Keratinocyte (primary cell): ENCODE measurements at regions not wholly inside any gene's neighbourhood (a gene's known extent, or its start where the extent isn't known, plus 50 kb on each side); places are given as distances from the start of the nearest gene placed in this dataset.
"Not testable (repeated sequence)": the region's sequence is repeated elsewhere in the genome, so short reads cannot be mapped to it uniquely, and the experiment has no call there.

ENCODE experiments used
- EZH2 ChIP-seq: IDR thresholded peaks from one replicate; pipeline ENCODE4 v1.6.1; 2012; ENCODE audit warnings: inconsistent platforms, mild to moderate bottlenecking, low read length, moderate library complexity
- TF ChIP-seq, protein P1 (sequence below), 3 experiments: IDR thresholded peaks in 1 of 3; conservative IDR thresholded peaks in 1 of 3; optimal IDR thresholded peaks in 1 of 3; 2 replicates in 2 of 3; 3 replicates in 1 of 3; pipeline versions ENCODE3 to v1.5.1; 2011; ENCODE audit warnings: low read length in 3 of 3, mild to moderate bottlenecking in 3 of 3, moderate library complexity in 2 of 3, control low read depth in 1 of 3, inconsistent platforms in 1 of 3; ENCODE audit not compliant: insufficient read depth in 2 of 3; ENCODE audit errors: extremely low read depth in 1 of 3

DNA sequence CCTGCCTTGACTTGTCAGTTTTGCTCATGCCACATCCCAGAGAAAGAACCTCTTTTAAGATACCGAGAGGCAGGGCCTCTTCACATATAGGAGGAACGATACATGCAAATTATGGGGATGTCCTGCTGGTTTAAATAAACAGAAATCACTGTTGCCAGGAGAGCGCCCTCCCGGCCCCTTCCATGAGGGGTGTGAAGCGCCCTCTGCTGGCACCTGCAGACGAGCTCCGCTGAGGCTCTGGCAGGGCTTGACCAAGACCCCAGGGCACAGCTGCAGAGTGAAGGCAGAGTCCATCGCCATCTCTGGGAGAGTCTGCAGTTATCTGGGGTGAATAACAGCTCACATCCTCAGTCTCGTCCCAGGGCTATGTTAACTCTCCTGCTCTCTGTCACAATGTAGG lies 468.8 kb downstream of the RPIA start:
- TF ChIP-seq, protein P1, sequence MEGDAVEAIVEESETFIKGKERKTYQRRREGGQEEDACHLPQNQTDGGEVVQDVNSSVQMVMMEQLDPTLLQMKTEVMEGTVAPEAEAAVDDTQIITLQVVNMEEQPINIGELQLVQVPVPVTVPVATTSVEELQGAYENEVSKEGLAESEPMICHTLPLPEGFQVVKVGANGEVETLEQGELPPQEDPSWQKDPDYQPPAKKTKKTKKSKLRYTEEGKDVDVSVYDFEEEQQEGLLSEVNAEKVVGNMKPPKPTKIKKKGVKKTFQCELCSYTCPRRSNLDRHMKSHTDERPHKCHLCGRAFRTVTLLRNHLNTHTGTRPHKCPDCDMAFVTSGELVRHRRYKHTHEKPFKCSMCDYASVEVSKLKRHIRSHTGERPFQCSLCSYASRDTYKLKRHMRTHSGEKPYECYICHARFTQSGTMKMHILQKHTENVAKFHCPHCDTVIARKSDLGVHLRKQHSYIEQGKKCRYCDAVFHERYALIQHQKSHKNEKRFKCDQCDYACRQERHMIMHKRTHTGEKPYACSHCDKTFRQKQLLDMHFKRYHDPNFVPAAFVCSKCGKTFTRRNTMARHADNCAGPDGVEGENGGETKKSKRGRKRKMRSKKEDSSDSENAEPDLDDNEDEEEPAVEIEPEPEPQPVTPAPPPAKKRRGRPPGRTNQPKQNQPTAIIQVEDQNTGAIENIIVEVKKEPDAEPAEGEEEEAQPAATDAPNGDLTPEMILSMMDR (optimal IDR thresholded peaks at IDR 0.05 in 1 of 3, IDR thresholded peaks at IDR 0.05 in 1 of 3, conservative IDR thresholded peaks at IDR 0.05 in 1 of 3; ENCODE audit: extremely low read depth in 1 of 3, insufficient read depth in 2 of 3, low read length in 3 of 3), result not testable (repeated sequence)
- not testable (repeated sequence) for TF ChIP-seq EZH2
